B cell (primary cell): ENCODE measurements at regions not wholly inside any gene's neighbourhood (a gene's known extent, or its start where the extent isn't known, plus 50 kb on each side); places are given as distances from the start of the nearest gene placed in this dataset.

Experiments
- CTCF ChIP-seq: fragments of 200-600 bp; IDR thresholded peaks from one replicate; pipeline ENCODE4 v1.8.0; 2022; ENCODE audit warnings: antibody characterized with exemption, mild to moderate bottlenecking
- EZH2 ChIP-seq: IDR thresholded peaks from 2 replicates; pipeline ENCODE4 v1.6.1; 2012; ENCODE audit warnings: borderline replicate concordance, low read depth, mild to moderate bottlenecking, moderate library complexity, low read length; ENCODE audit not compliant: insufficient read depth, poor library complexity, severe bottlenecking

- no peak for TF ChIP-seq CTCF
- no peak for TF ChIP-seq EZH2
Observed at GRCh38 chr7:50834031-50834535, 51.4 kb upstream of the GRB10 start.
